Fibroblast of gingiva (primary cell): ENCODE measurements at regions not wholly inside any gene's neighbourhood (a gene's known extent, or its start where the extent isn't known, plus 50 kb on each side); places are given as distances from the start of the nearest gene placed in this dataset.

Experiments
- DNase-seq: peaks from one replicate; pipeline ENCODE4 v3.0.0-alpha.2; 2011; ENCODE audit warnings: low read depth

- no peak for DNase-seq
These were observed 282.9 kb upstream of the IGFBP3 start for GRCh38 chr7:46203926-46204325.

GRCh38 chr7:46202379-46202778 lies 281.3 kb upstream of the IGFBP3 start:
- no peak for DNase-seq

GRCh38 chr7:46201961-46202360 lies 280.9 kb upstream of the IGFBP3 start:
- no peak for DNase-seq

GRCh38 chr7:46198701-46199100 lies 277.6 kb upstream of the IGFBP3 start:
- DNase-seq = no peak

GRCh38 chr7:46197785-46198540 lies 276.9 kb upstream of the IGFBP3 start:
- no peak for DNase-seq

- DNase-seq = no peak
These were observed 274.9 kb upstream of the IGFBP3 start for GRCh38 chr7:46195934-46196333.

GRCh38 chr7:46192271-46192670 lies 271.2 kb upstream of the IGFBP3 start:
- DNase-seq = no peak

GRCh38 chr7:46191776-46192175 lies 270.7 kb upstream of the IGFBP3 start:
- no peak for DNase-seq

GRCh38 chr7:46191296-46191695 lies 270.2 kb upstream of the IGFBP3 start:
- DNase-seq = no peak

GRCh38 chr7:46189255-46189790 lies 268.3 kb upstream of the IGFBP3 start:
- DNase-seq = peak; percentile 19

GRCh38 chr7:46186131-46186530 lies 265.1 kb upstream of the IGFBP3 start:
- DNase-seq = no peak

GRCh38 chr7:46179061-46179610 lies 258.1 kb upstream of the IGFBP3 start:
- DNase-seq = peak; percentile 11

GRCh38 chr7:46178661-46179060 lies 257.6 kb upstream of the IGFBP3 start:
- DNase-seq = no peak

GRCh38 chr7:46177821-46178220 lies 256.7 kb upstream of the IGFBP3 start:
- no peak for DNase-seq

- DNase-seq = no peak
These were observed 254.1 kb upstream of the IGFBP3 start for GRCh38 chr7:46175221-46175620.

GRCh38 chr7:46174196-46174580 lies 253.1 kb upstream of the IGFBP3 start:
- DNase-seq = no peak

- DNase-seq = no peak
These were observed 252.6 kb upstream of the IGFBP3 start for GRCh38 chr7:46173476-46174195.

- no peak for DNase-seq
These were observed 249.7 kb upstream of the IGFBP3 start for GRCh38 chr7:46170792-46171191.

GRCh38 chr7:46170021-46170420 lies 248.9 kb upstream of the IGFBP3 start:
- no peak for DNase-seq

GRCh38 chr7:46169384-46169755 lies 248.3 kb upstream of the IGFBP3 start:
- no peak for DNase-seq

GRCh38 chr7:46168671-46169383 lies 247.8 kb upstream of the IGFBP3 start:
- no peak for DNase-seq

GRCh38 chr7:46168231-46168630 lies 247.2 kb upstream of the IGFBP3 start:
- DNase-seq = no peak
